ENCODE measurements at regions not wholly inside any gene's neighbourhood (a gene's known extent, or its start where the extent isn't known, plus 50 kb on each side); places are given as distances from the start of the nearest gene placed in this dataset.

DNA sequence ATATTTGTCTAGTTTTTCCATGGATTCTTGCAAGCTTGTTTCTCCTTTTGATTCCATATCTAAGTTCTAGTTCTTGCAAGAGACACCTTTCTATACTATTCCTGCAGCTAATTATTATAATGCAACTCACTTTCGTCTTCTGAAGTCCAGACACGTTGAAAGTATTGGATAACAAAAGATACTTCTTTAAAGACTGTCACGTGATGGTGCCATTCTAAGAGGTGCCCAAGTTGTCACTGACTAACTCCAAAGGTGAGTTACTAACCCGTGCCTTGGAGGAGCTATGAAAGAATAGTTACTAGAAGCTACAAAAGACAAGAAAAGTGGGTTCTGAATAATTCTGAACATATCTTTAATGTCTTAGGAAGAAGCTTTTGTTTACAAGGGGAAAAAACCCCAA, 322.6 kb downstream of the HDGFL1 start:
- TF ChIP-seq, protein P1, sequence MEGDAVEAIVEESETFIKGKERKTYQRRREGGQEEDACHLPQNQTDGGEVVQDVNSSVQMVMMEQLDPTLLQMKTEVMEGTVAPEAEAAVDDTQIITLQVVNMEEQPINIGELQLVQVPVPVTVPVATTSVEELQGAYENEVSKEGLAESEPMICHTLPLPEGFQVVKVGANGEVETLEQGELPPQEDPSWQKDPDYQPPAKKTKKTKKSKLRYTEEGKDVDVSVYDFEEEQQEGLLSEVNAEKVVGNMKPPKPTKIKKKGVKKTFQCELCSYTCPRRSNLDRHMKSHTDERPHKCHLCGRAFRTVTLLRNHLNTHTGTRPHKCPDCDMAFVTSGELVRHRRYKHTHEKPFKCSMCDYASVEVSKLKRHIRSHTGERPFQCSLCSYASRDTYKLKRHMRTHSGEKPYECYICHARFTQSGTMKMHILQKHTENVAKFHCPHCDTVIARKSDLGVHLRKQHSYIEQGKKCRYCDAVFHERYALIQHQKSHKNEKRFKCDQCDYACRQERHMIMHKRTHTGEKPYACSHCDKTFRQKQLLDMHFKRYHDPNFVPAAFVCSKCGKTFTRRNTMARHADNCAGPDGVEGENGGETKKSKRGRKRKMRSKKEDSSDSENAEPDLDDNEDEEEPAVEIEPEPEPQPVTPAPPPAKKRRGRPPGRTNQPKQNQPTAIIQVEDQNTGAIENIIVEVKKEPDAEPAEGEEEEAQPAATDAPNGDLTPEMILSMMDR (IDR thresholded peaks at IDR 0.05) = no peak
- TF ChIP-seq POLR2A (IDR thresholded peaks at IDR 0.05) = no peak
